GM19023 (cell line): ENCODE measurements at regions not wholly inside any gene's neighbourhood (a gene's known extent, or its start where the extent isn't known, plus 50 kb on each side); places are given as distances from the start of the nearest gene placed in this dataset.
"Not testable (repeated sequence)": the region's sequence is repeated elsewhere in the genome, so short reads cannot be mapped to it uniquely, and the experiment has no call there.

Source experiments
- ATAC-seq: cut with Tn5 transposase; IDR thresholded peaks from one replicate; pipeline ENCODE4 v1.9.1; 2021; ENCODE audit warnings: mild to moderate bottlenecking, moderate library complexity; ENCODE audit not compliant: unreplicated experiment

- not testable (repeated sequence) for ATAC-seq
Observed at GRCh38 chr1:189718147-189718795, 759.4 kb downstream of the BRINP3 start.

- no peak for ATAC-seq
Observed at GRCh38 chr1:189726806-189727205, 750.9 kb downstream of the BRINP3 start.

GRCh38 chr1:189751311-189751710, 726.4 kb downstream of the BRINP3 start:
- ATAC-seq = no peak

- no peak for ATAC-seq
Observed at GRCh38 chr1:189752461-189752995, 725.1 kb downstream of the BRINP3 start.

GRCh38 chr1:189755100-189755499, 722.6 kb downstream of the BRINP3 start:
- not testable (repeated sequence) for ATAC-seq

GRCh38 chr1:189764391-189765320, 713.0 kb downstream of the BRINP3 start:
- ATAC-seq = no peak

GRCh38 chr1:189769448-189769847, 708.2 kb downstream of the BRINP3 start:
- ATAC-seq = no peak

GRCh38 chr1:189774721-189775287, 702.9 kb downstream of the BRINP3 start:
- ATAC-seq = no peak

GRCh38 chr1:189775343-189775742, 702.3 kb downstream of the BRINP3 start:
- no peak for ATAC-seq

- no peak for ATAC-seq
Observed at GRCh38 chr1:189779034-189779433, 698.6 kb downstream of the BRINP3 start.

GRCh38 chr1:189782295-189782694, 695.4 kb downstream of the BRINP3 start:
- no peak for ATAC-seq

GRCh38 chr1:189783456-189783855, 694.2 kb downstream of the BRINP3 start:
- no peak for ATAC-seq

- ATAC-seq = no peak
Observed at GRCh38 chr1:189786761-189787160, 690.9 kb downstream of the BRINP3 start.

- ATAC-seq = no peak
Observed at GRCh38 chr1:189787201-189787600, 690.5 kb downstream of the BRINP3 start.

- no peak for ATAC-seq
Observed at GRCh38 chr1:189790335-189790734, 687.3 kb downstream of the BRINP3 start.

- ATAC-seq = no peak
Observed at GRCh38 chr1:189803364-189803763, 674.3 kb downstream of the BRINP3 start.

GRCh38 chr1:189804352-189804751, 673.3 kb downstream of the BRINP3 start:
- ATAC-seq = no peak

GRCh38 chr1:189805735-189806134, 671.9 kb downstream of the BRINP3 start:
- ATAC-seq = no peak

GRCh38 chr1:189810639-189811038, 667.0 kb downstream of the BRINP3 start:
- ATAC-seq = not testable (repeated sequence)

- no peak for ATAC-seq
Observed at GRCh38 chr1:189811960-189812359, 665.7 kb downstream of the BRINP3 start.

- ATAC-seq = no peak
Observed at GRCh38 chr1:189816558-189816957, 661.1 kb downstream of the BRINP3 start.
